Osteoblast (primary cell): ENCODE measurements at regions not wholly inside any gene's neighbourhood (a gene's known extent, or its start where the extent isn't known, plus 50 kb on each side); places are given as distances from the start of the nearest gene placed in this dataset.

Experiments
- DNase-seq: peaks from one replicate; pipeline ENCODE4 v3.0.0; 2011; ENCODE audit warnings: low spot score, mixed read lengths; ENCODE audit not compliant: insufficient read length; ENCODE audit errors: missing footprints
- H2AFZ ChIP-seq: 2 replicates; pipeline ENCODE4 v1.6.0; 2011; ENCODE audit warnings: mild to moderate bottlenecking, low read length
- H3K27ac ChIP-seq: 2 replicates; pipeline ENCODE4 v1.5.1; 2011; ENCODE audit warnings: mild to moderate bottlenecking, low read depth, low read length, moderate library complexity
- H3K27me3 ChIP-seq: 2 replicates; pipeline ENCODE4 v1.6.0; 2012; ENCODE audit warnings: mild to moderate bottlenecking, control low read depth, inconsistent platforms, low read length, moderate library complexity; ENCODE audit not compliant: insufficient read depth
- H3K36me3 ChIP-seq: 2 replicates; pipeline ENCODE4 v1.5.1; 2011; ENCODE audit warnings: mild to moderate bottlenecking, low read length, control low read depth, moderate library complexity; ENCODE audit not compliant: insufficient read depth
- H3K4me1 ChIP-seq: 2 replicates; pipeline ENCODE4 v1.5.1; 2011; ENCODE audit warnings: mild to moderate bottlenecking, low read length, control low read depth, moderate library complexity; ENCODE audit not compliant: insufficient read depth
- H3K4me2 ChIP-seq: 2 replicates; pipeline ENCODE4 v1.6.0; 2011; ENCODE audit warnings: mild to moderate bottlenecking, low read length; ENCODE audit not compliant: insufficient read depth
- H3K4me3 ChIP-seq: fragments of 200-600 bp; sonication (generic); 3 replicates; pipeline ENCODE4 v1.5.1; 2012; ENCODE audit warnings: mild to moderate bottlenecking, low read length, inconsistent platforms; ENCODE audit not compliant: insufficient read depth
- H3K79me2 ChIP-seq: 2 replicates; pipeline ENCODE4 v1.6.0; 2012; ENCODE audit warnings: mild to moderate bottlenecking, low read length, control low read depth, inconsistent platforms; ENCODE audit not compliant: insufficient read depth
- H3K9me3 ChIP-seq: 2 replicates; pipeline ENCODE4 v1.5.1; 2011; ENCODE audit warnings: low read depth, low read length, control low read depth
- H4K20me1 ChIP-seq: 2 replicates; pipeline ENCODE4 v1.6.0; 2012; ENCODE audit warnings: mild to moderate bottlenecking, low read length, control low read depth; ENCODE audit not compliant: insufficient read depth
- CTCF ChIP-seq: IDR thresholded peaks from 2 replicates; pipeline ENCODE4 v1.5.1; 2011; ENCODE audit warnings: mild to moderate bottlenecking, low read depth, low read length, moderate library complexity; ENCODE audit errors: extremely low read depth

- Histone ChIP-seq H3K9me3 (no peaks in the 10 kb centered on the region), H3K27ac (no peak overlapping the region), H3K36me3 (no peaks in the 10 kb centered on the region), H3K4me1 (no peaks in the 10 kb centered on the region), H2AFZ (no peak overlapping the region), H3K27me3 (no peaks in the 10 kb centered on the region), H4K20me1 (no peaks in the 10 kb centered on the region), H3K4me2 (no peak overlapping the region), H3K79me2 (no peaks in the 10 kb centered on the region), H3K4me3 (no peak overlapping the region)
- DNase-seq: no peak
- no peak for TF ChIP-seq CTCF
Observed at GRCh38 chr13:72400856-72401255, 326.6 kb downstream of the MZT1 start.

- Histone ChIP-seq H3K27me3 (no peaks in the 10 kb centered on the region), H3K4me3 (no peak overlapping the region)
- TF ChIP-seq CTCF: no peak
Observed at GRCh38 chr13:72399351-72399750, 328.1 kb downstream of the MZT1 start.

GRCh38 chr13:72397265-72397664 is 330.2 kb downstream of the MZT1 start:
- Histone ChIP-seq H3K9me3 (no peaks in the 10 kb centered on the region), H3K36me3 (no peaks in the 10 kb centered on the region), H3K4me3 (no peak overlapping the region), H3K79me2 (no peaks in the 10 kb centered on the region), H3K4me2 (no peak overlapping the region), H3K4me1 (no peaks in the 10 kb centered on the region), H3K27ac (no peak overlapping the region), H3K27me3 (no peaks in the 10 kb centered on the region), H2AFZ (no peak overlapping the region), H4K20me1 (no peaks in the 10 kb centered on the region)
- no peak for DNase-seq
- TF ChIP-seq CTCF: no peak

More at GRCh38 chr13:72399351-72399750, 328.1 kb downstream of the MZT1 start:
- Histone ChIP-seq H3K27ac (no peak overlapping the region), H3K9me3 (no peaks in the 10 kb centered on the region), H3K36me3 (no peaks in the 10 kb centered on the region), H3K79me2 (no peaks in the 10 kb centered on the region), H4K20me1 (no peaks in the 10 kb centered on the region), H2AFZ (no peak overlapping the region), H3K4me2 (no peak overlapping the region), H3K4me1 (no peaks in the 10 kb centered on the region)
- DNase-seq: no peak

- no peaks in the 10 kb centered on the region for H3K4me1 ChIP-seq
- no peaks in the 10 kb centered on the region for H3K9me3 ChIP-seq
- TF ChIP-seq CTCF: no peak
- no peak overlapping the region for H3K4me2 ChIP-seq
- no peaks in the 10 kb centered on the region for H3K36me3 ChIP-seq
- DNase-seq: no peak
- no peaks in the 10 kb centered on the region for H3K27me3 ChIP-seq
- H4K20me1 ChIP-seq: no peaks in the 10 kb centered on the region
- H3K27ac ChIP-seq: no peak overlapping the region
- H3K4me3 ChIP-seq: no peak overlapping the region
- H2AFZ ChIP-seq: no peak overlapping the region
- H3K79me2 ChIP-seq: no peaks in the 10 kb centered on the region
Observed at GRCh38 chr13:72390909-72391308, 336.5 kb downstream of the MZT1 start.
